IMR-90 (cell line): ENCODE measurements at regions not wholly inside any gene's neighbourhood (a gene's known extent, or its start where the extent isn't known, plus 50 kb on each side); places are given as distances from the start of the nearest gene placed in this dataset.

Experiments
- ATAC-seq: fragments of 200-7000 bp; cut with Tn5 transposase; 2 replicates; pipeline ENCODE4 v1.9.1; 2020; ENCODE audit warnings: low read depth, mild to moderate bottlenecking, moderate library complexity
- BruUV-seq: library from RNA; stranded (reverse); fragments of 400-500 nt; replicated peaks from 2 replicates; lab custom pipeline; 2021; lab: Mats Ljungman, UMichigan
- CTCF ChIA-PET: fragments of 300-600 bp; formaldehyde crosslinking; extraction: SDS; loops from one replicate; lab custom pipeline; 2021; ENCODE audit warnings: antibody characterized with exemption; lab: Yijun Ruan, JAX
- POLR2A ChIA-PET: fragments of 300-600 bp; sonication (Branson Sonifier 250); formaldehyde crosslinking; loops from one replicate; lab custom pipeline; 2022; ENCODE audit warnings: antibody characterized with exemption; ENCODE audit not compliant: unreplicated experiment; lab: Charles Lee
- DNase-seq: peaks from one replicate; pipeline ENCODE4 v3.0.0; 2013
- H2AFZ ChIP-seq: replicated peaks from 2 replicates; pipeline ENCODE3; 2013; ENCODE audit warnings: low read length, mild to moderate bottlenecking; ENCODE audit not compliant: poor library complexity
- H2AK5ac ChIP-seq: 2 replicates; pipeline ENCODE4 v1.6.1; 2013; ENCODE audit warnings: low read depth, low read length, inconsistent platforms
- H2AK9ac ChIP-seq: replicated peaks from 2 replicates; pipeline ENCODE3; 2013; ENCODE audit warnings: mild to moderate bottlenecking, low read depth, low read length, moderate library complexity; ENCODE audit not compliant: poor library complexity
- H2BK120ac ChIP-seq: 2 replicates; pipeline ENCODE4 v1.6.1; 2013; ENCODE audit warnings: low read depth, low read length, inconsistent platforms
- H2BK15ac ChIP-seq: 3 replicates; pipeline ENCODE4 v1.6.1; 2013; ENCODE audit warnings: low read depth, low read length, inconsistent platforms
- H2BK20ac ChIP-seq: 2 replicates; pipeline ENCODE4 v1.6.1; 2013; ENCODE audit warnings: low read depth, mild to moderate bottlenecking, inconsistent platforms, low read length, moderate library complexity
- H2BK5ac ChIP-seq: 2 replicates; pipeline ENCODE4 v1.6.1; 2013; ENCODE audit warnings: mild to moderate bottlenecking, low read depth, low read length, inconsistent platforms; ENCODE audit not compliant: poor library complexity, severe bottlenecking
- H3K14ac ChIP-seq: replicated peaks from 2 replicates; pipeline ENCODE4 v1.6.1; 2013; ENCODE audit warnings: low read depth, low read length, inconsistent platforms
- H3K18ac ChIP-seq: 2 replicates; pipeline ENCODE4 v1.6.1; 2013; ENCODE audit warnings: low read depth, low read length, control low read depth
- H3K23ac ChIP-seq: 2 replicates; pipeline ENCODE4 v1.6.1; 2013; ENCODE audit warnings: low read depth, low read length, inconsistent platforms
- H3K27ac ChIP-seq: 2 replicates; pipeline ENCODE4 v1.5.1; 2013; ENCODE audit warnings: mild to moderate bottlenecking, control low read depth, low read length; ENCODE audit not compliant: insufficient read depth
- H3K27me3 ChIP-seq: 2 replicates; pipeline ENCODE4 v1.6.1; 2013; ENCODE audit warnings: low read length; ENCODE audit not compliant: control insufficient read depth, insufficient read depth
- H3K36me3 ChIP-seq: 2 replicates; pipeline ENCODE4 v1.6.1; 2013; ENCODE audit warnings: low read length, mixed read lengths; ENCODE audit not compliant: control insufficient read depth, insufficient read depth
- H3K4ac ChIP-seq: 2 replicates; pipeline ENCODE4 v1.6.1; 2013; ENCODE audit warnings: low read depth, low read length, inconsistent platforms
- H3K4me1 ChIP-seq: 2 replicates; pipeline ENCODE4 v1.6.1; 2013; ENCODE audit warnings: low read length, mixed read lengths; ENCODE audit not compliant: control insufficient read depth, insufficient read depth
- H3K4me2 ChIP-seq: 2 replicates; pipeline ENCODE4 v1.6.1; 2013; ENCODE audit warnings: low read depth, mild to moderate bottlenecking, control low read depth, low read length, moderate library complexity
- H3K4me3 ChIP-seq: 2 replicates; pipeline ENCODE4 v1.5.1; 2013; ENCODE audit warnings: low read depth, mild to moderate bottlenecking, control low read depth, low read length, moderate library complexity; ENCODE audit not compliant: insufficient read depth
- H3K56ac ChIP-seq: 2 replicates; pipeline ENCODE4 v1.6.1; 2013; ENCODE audit warnings: low read length, inconsistent platforms; ENCODE audit not compliant: insufficient read depth; ENCODE audit errors: extremely low read depth
- H3K79me1 ChIP-seq, 2 experiments: 2 replicates each; pipeline ENCODE4 v1.6.1; 2013; ENCODE audit warnings: low read length in 2 of 2, inconsistent platforms in 1 of 2, low read depth in 1 of 2
- H3K9ac ChIP-seq: 2 replicates; pipeline ENCODE4 v1.6.1; 2013; ENCODE audit warnings: low read depth, low read length, control low read depth
- H3K9me1 ChIP-seq: 2 replicates; pipeline ENCODE4 v1.6.1; 2013; ENCODE audit warnings: low read length, inconsistent platforms; ENCODE audit not compliant: insufficient read depth
- H3K9me3 ChIP-seq: 2 replicates; pipeline ENCODE4 v1.6.1; 2013; ENCODE audit warnings: low read length; ENCODE audit not compliant: control insufficient read depth, insufficient read depth
- H4K20me1 ChIP-seq: 2 replicates; pipeline ENCODE4 v1.6.1; 2013; ENCODE audit warnings: low read length, inconsistent platforms; ENCODE audit not compliant: insufficient read depth
- H4K5ac ChIP-seq: 2 replicates; pipeline ENCODE4 v1.6.1; 2013; ENCODE audit warnings: mild to moderate bottlenecking, low read depth, low read length, control low read depth
- H4K8ac ChIP-seq, 2 experiments: 2 replicates each; pipeline ENCODE4 v1.6.1; 2013; ENCODE audit warnings: low read depth in 2 of 2, low read length in 2 of 2, control low read depth in 1 of 2, inconsistent platforms in 1 of 2
- H4K91ac ChIP-seq: 2 replicates; pipeline ENCODE4 v1.6.1; 2013; ENCODE audit warnings: low read depth, low read length, inconsistent platforms; ENCODE audit not compliant: insufficient read depth
- FOS ChIP-seq: fragments of 150-350 bp; IDR thresholded peaks from 2 replicates; pipeline ENCODE4 v1.6.1; 2016; ENCODE audit warnings: low read depth, low read length
- NFE2L2 ChIP-seq: fragments of 150-350 bp; IDR thresholded peaks from 2 replicates; pipeline ENCODE4 v1.6.1; 2016; ENCODE audit warnings: low read depth, mild to moderate bottlenecking, low read length
- POLR2A ChIP-seq: IDR thresholded peaks from 2 replicates; pipeline ENCODE4 v1.6.1; 2012; ENCODE audit warnings: mild to moderate bottlenecking, low read depth, low read length
- RAD21 ChIP-seq: IDR thresholded peaks from 2 replicates; pipeline ENCODE4 v1.6.1; 2012; ENCODE audit warnings: low read length, improper control_type of control experiment
- SMC3 ChIP-seq: fragments of 150-350 bp; IDR thresholded peaks from 2 replicates; pipeline ENCODE4 v1.6.1; 2016; ENCODE audit warnings: low read depth, mild to moderate bottlenecking, antibody characterized with exemption, low read length, moderate library complexity
- USF2 ChIP-seq: fragments of 150-350 bp; IDR thresholded peaks from 2 replicates; pipeline ENCODE4 v1.6.1; 2017; ENCODE audit warnings: mild to moderate bottlenecking, antibody characterized with exemption, low read length, low read depth
- WGBS, 2 experiments: methylation state at CpG; one replicate each; pipeline versions ENCODE4 v1.1.5 to v1.1.7; 2013; ENCODE audit warnings: missing lambda C conversion rate in 2 of 2; ENCODE audit not compliant: insufficient read length in 1 of 2; ENCODE audit errors: extremely low coverage in 2 of 2; 5-methylcytosine and 5-hydroxymethylcytosine counted together
- dilution Hi-C: fragments of 300-500 bp; cut with HindIII; formaldehyde crosslinking; loops from one replicate; pipeline ENCODE4 v1.14.3; 2018; ENCODE audit warnings: low sequenced_read_pairs; ENCODE audit not compliant: unreplicated experiment
- in situ Hi-C: fragments of 300-500 bp; cut with MboI; formaldehyde crosslinking; loops from 3 replicates; pipeline ENCODE4 v1.14.3; 2019; ENCODE audit warnings: low sequenced_read_pairs, inconsistent platforms, mixed read lengths
- intact Hi-C: fragments of 100-400 bp; cut with micrococcal nuclease; formaldehyde crosslinking; loops from 2 replicates; pipeline ENCODE4 v1.10.0; 2022

GRCh38 chr18:38718365-38718901 lies 1152.8 kb upstream of the CELF4 start:
- no peaks in the 10 kb centered on the region for H3K9me1 ChIP-seq
- H3K4me1 ChIP-seq: no peaks in the 10 kb centered on the region
- H2BK15ac ChIP-seq: no peak overlapping the region
- H4K20me1 ChIP-seq: no peaks in the 10 kb centered on the region
- WGBS, 2 experiments: 87% methylated on average over 3 of the region's 34 CpGs; no CpG with 5 or more reads in 1 of the 2 experiments
- no TSS peak for BruUV-seq
- no peak overlapping the region for H2AK9ac ChIP-seq
- no peak for TF ChIP-seq NFE2L2
- TF ChIP-seq SMC3: no peak
- no peak for TF ChIP-seq FOS
- TF ChIP-seq POLR2A: no peak
- no peak for TF ChIP-seq RAD21
- TF ChIP-seq USF2: no peak
- H3K4me3 ChIP-seq: no peak overlapping the region
- intact Hi-C loops: no loop called here
- ChIA-PET CTCF (no interaction called here), POLR2A (no interaction called here)
- H3K4me2 ChIP-seq: no peak overlapping the region
- H2BK120ac ChIP-seq: no peak overlapping the region
- H2BK5ac ChIP-seq: no peak overlapping the region
- H3K23ac ChIP-seq: no peak overlapping the region
- H4K91ac ChIP-seq: no peak overlapping the region
- no peak overlapping the region for H2AK5ac ChIP-seq
- H3K79me1 ChIP-seq: no peaks in the 10 kb centered on the region
- no peak overlapping the region for H4K5ac ChIP-seq
- H3K18ac ChIP-seq: no peak overlapping the region
- H3K9ac ChIP-seq: no peak overlapping the region
- no peak overlapping the region for H2BK20ac ChIP-seq
- H3K4ac ChIP-seq: no peak overlapping the region
- H4K8ac ChIP-seq: no peak overlapping the region
- H3K9me3 ChIP-seq: peaks cover 8% of the 10 kb centered on the region; the same call in 1 of the 2 replicates
- dilution Hi-C loops: no loop called here
- no peak overlapping the region for H3K56ac ChIP-seq
- H3K14ac ChIP-seq: no peak overlapping the region
- no peak for DNase-seq
- no peaks in the 10 kb centered on the region for H3K27me3 ChIP-seq
- no peak overlapping the region for H2AFZ ChIP-seq
- no peak for ATAC-seq
- in situ Hi-C loops: no loop called here
- no peak overlapping the region for H3K27ac ChIP-seq
- H3K36me3 ChIP-seq: no peaks in the 10 kb centered on the region
